DMS153 treated with DMSO at 0.1 percent for 48 hours (cell line): ENCODE measurements at regions not wholly inside any gene's neighbourhood (a gene's known extent, or its start where the extent isn't known, plus 50 kb on each side); places are given as distances from the start of the nearest gene placed in this dataset.

Source experiments
- DNase-seq: peaks from one replicate; lab custom pipeline; 2025; ENCODE audit not compliant: unreplicated experiment; lab: John Stamatoyannopoulos, UW

- DNase-seq: no peak
Observed at GRCh38 chr1:162970021-162970420, 99.1 kb upstream of the RGS4 start.

GRCh38 chr1:162966613-162967012 lies 102.5 kb upstream of the RGS4 start:
- no peak for DNase-seq

GRCh38 chr1:162964901-162965300 lies 103.9 kb upstream of the CCDC190 start:
- no peak for DNase-seq

- no peak for DNase-seq
Observed at GRCh38 chr1:162956922-162957321, 95.9 kb upstream of the CCDC190 start.

- no peak for DNase-seq
Observed at GRCh38 chr1:162954824-162955223, 93.8 kb upstream of the CCDC190 start.

- DNase-seq: no peak
Observed at GRCh38 chr1:162952956-162953355, 92.0 kb upstream of the CCDC190 start.

GRCh38 chr1:162951553-162952315 lies 90.8 kb upstream of the CCDC190 start:
- no peak for DNase-seq

- DNase-seq: no peak
Observed at GRCh38 chr1:162950187-162950586, 89.2 kb upstream of the CCDC190 start.

- DNase-seq: no peak
Observed at GRCh38 chr1:162946701-162947100, 85.7 kb upstream of the CCDC190 start.

- DNase-seq: no peak
Observed at GRCh38 chr1:162944974-162945674, 84.1 kb upstream of the CCDC190 start.

GRCh38 chr1:162943622-162944021 lies 82.6 kb upstream of the CCDC190 start:
- no peak for DNase-seq

GRCh38 chr1:162942916-162943559 lies 82.1 kb upstream of the CCDC190 start:
- DNase-seq: no peak

- DNase-seq: no peak
Observed at GRCh38 chr1:162941024-162941423, 80.0 kb upstream of the CCDC190 start.

GRCh38 chr1:162939035-162939434 lies 78.1 kb upstream of the CCDC190 start:
- no peak for DNase-seq

- DNase-seq: no peak
Observed at GRCh38 chr1:162937716-162938395, 76.9 kb upstream of the CCDC190 start.

- DNase-seq: no peak
Observed at GRCh38 chr1:162930976-162931560, 70.1 kb upstream of the CCDC190 start.

GRCh38 chr1:162930532-162930931 lies 69.6 kb upstream of the CCDC190 start:
- no peak for DNase-seq

GRCh38 chr1:162929177-162929576 lies 68.2 kb upstream of the CCDC190 start:
- DNase-seq: no peak

GRCh38 chr1:162928141-162928540 lies 67.2 kb upstream of the CCDC190 start:
- DNase-seq: no peak

GRCh38 chr1:162927421-162927820 lies 66.4 kb upstream of the CCDC190 start:
- DNase-seq: peak; percentile 83

GRCh38 chr1:162926906-162927305 lies 65.9 kb upstream of the CCDC190 start:
- no peak for DNase-seq
